SHP77 treated with DMSO at 0.1 percent for 48 hours (cell line): ENCODE measurements at regions not wholly inside any gene's neighbourhood (a gene's known extent, or its start where the extent isn't known, plus 50 kb on each side); places are given as distances from the start of the nearest gene placed in this dataset.

Experiments used
- DNase-seq: peaks from one replicate; lab custom pipeline; 2025; lab: John Stamatoyannopoulos, UW

- DNase-seq, result no peak
These were observed 70.8 kb upstream of the NXT1 start for GRCh38 chr20:23279836-23280235.

- no peak for DNase-seq
These were observed 72.4 kb upstream of the NXT1 start for GRCh38 chr20:23278172-23278571.

GRCh38 chr20:23277316-23277715 is 73.3 kb upstream of the NXT1 start:
- no peak for DNase-seq

GRCh38 chr20:23273776-23274175 is 76.8 kb upstream of the NXT1 start:
- DNase-seq, result no peak

GRCh38 chr20:23272176-23273029 is 78.2 kb upstream of the NXT1 start:
- DNase-seq, result no peak

GRCh38 chr20:23270382-23270911 is 80.1 kb upstream of the NXT1 start:
- DNase-seq, result no peak

GRCh38 chr20:23269954-23270353 is 80.6 kb upstream of the NXT1 start:
- no peak for DNase-seq

- no peak for DNase-seq
These were observed 81.7 kb upstream of the NXT1 start for GRCh38 chr20:23268792-23269354.

- DNase-seq, result no peak
These were observed 82.7 kb upstream of the NXT1 start for GRCh38 chr20:23267909-23268308.

- no peak for DNase-seq
These were observed 83.8 kb upstream of the NXT1 start for GRCh38 chr20:23266530-23267398.

GRCh38 chr20:23265226-23265625 is 85.4 kb upstream of the NXT1 start:
- DNase-seq, result no peak

- no peak for DNase-seq
These were observed 86.0 kb upstream of the NXT1 start for GRCh38 chr20:23264545-23264944.

- DNase-seq, result no peak
These were observed 90.3 kb upstream of the NXT1 start for GRCh38 chr20:23260181-23260840.

- DNase-seq, result no peak
These were observed 91.9 kb upstream of the NXT1 start for GRCh38 chr20:23258747-23259121.

GRCh38 chr20:23257848-23258746 is 92.5 kb upstream of the NXT1 start:
- DNase-seq, result no peak

- no peak for DNase-seq
These were observed 93.4 kb upstream of the NXT1 start for GRCh38 chr20:23257106-23257761.

GRCh38 chr20:23255716-23256385 is 94.7 kb upstream of the NXT1 start:
- no peak for DNase-seq

GRCh38 chr20:23255106-23255505 is 95.5 kb upstream of the NXT1 start:
- no peak for DNase-seq

- DNase-seq, result no peak
These were observed 96.1 kb upstream of the NXT1 start for GRCh38 chr20:23254505-23254904.

- DNase-seq, result no peak
These were observed 96.6 kb upstream of the NXT1 start for GRCh38 chr20:23254034-23254433.
